ENCODE measurements at regions not wholly inside any gene's neighbourhood (a gene's known extent, or its start where the extent isn't known, plus 50 kb on each side); places are given as distances from the start of the nearest gene placed in this dataset.
"Not testable (repeated sequence)": the region's sequence is repeated elsewhere in the genome, so short reads cannot be mapped to it uniquely, and the experiment has no call there.

DNA sequence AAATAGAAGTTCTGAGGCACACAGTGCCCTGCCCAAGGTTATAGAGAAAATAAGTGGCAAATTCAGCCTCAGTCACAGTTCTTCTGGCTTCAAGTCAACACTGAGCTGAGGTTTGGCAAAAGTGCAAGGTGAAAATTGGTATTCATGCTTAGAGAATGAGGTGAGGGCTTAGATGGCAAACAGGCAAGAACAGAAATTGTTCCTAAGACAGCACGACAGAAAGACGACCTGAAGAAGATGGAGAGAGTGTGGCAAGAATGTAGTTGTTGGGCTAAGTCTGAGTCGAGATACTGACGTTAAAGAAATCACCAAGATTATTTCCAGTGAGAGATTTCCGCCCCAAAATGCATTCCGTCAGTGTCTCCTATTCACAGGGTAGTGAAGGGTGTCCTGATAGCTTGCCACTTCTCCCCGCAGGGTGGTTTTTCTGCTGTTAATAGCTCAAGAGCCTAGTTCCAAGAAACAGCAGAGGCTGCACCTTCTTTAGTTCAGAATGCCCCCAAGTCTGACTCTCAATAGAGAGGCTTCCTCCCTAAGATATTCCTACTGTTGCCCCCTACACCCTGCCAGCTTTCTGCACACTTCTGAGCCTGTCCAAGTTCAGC is 260.8 kb upstream of the AMIGO2 start:
- DNase-seq = no peak

GRCh38 chr12:47337581-47337980 is 257.8 kb upstream of the AMIGO2 start:
- no peak for DNase-seq

GRCh38 chr12:47333271-47333858 is 253.6 kb upstream of the AMIGO2 start:
- not testable (repeated sequence) for DNase-seq

- DNase-seq = no peak
Observed at GRCh38 chr12:47328831-47329545, 249.2 kb upstream of the AMIGO2 start.

DNA sequence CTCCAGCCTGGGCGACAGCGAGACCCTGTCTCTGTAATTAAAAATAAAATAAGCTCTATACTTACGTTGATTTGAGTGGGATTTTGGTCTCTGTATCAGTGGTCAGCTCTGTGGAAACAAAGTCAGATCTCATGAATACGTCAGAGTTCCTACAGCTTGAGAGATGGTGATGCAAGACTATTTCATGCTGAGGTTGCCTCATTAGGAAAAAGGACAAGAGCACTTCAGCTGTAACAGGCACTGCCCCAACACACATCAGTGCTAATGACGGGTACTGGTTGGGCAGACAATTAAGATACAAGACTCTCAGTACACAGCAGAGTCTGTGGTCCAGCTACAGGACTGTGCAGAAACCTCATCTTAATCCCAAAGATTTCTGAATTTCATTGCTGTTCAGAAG is 246.4 kb upstream of the AMIGO2 start:
- DNase-seq = no peak

DNA sequence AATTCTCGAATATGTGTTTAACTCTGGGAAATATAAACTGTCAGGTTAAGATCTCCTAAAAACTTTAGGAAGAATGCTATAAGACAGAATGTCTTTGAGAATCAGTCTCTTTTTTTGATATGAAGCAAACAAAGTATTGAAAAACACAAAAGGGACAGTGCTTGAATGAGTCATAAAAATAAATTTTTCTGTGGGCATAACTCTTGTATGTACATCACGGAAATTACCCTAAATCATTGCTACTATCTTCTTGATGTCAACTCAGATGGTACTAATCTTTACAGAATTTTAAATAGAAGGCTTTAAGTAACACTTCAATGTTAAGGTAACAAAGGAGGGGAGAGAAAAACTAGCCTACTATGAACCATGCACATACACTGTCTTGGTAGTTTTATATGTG is 244.0 kb upstream of the AMIGO2 start:
- DNase-seq = no peak

- no peak for DNase-seq
Observed at GRCh38 chr12:47321436-47321835, 241.7 kb upstream of the AMIGO2 start.

- DNase-seq = no peak
Observed at GRCh38 chr12:47319746-47320145, 240.0 kb upstream of the AMIGO2 start.

GRCh38 chr12:47318963-47319362 is 239.2 kb upstream of the AMIGO2 start:
- DNase-seq = no peak

- DNase-seq = peak; percentile 42
Observed at GRCh38 chr12:47317175-47317915, 237.6 kb upstream of the AMIGO2 start.

DNA sequence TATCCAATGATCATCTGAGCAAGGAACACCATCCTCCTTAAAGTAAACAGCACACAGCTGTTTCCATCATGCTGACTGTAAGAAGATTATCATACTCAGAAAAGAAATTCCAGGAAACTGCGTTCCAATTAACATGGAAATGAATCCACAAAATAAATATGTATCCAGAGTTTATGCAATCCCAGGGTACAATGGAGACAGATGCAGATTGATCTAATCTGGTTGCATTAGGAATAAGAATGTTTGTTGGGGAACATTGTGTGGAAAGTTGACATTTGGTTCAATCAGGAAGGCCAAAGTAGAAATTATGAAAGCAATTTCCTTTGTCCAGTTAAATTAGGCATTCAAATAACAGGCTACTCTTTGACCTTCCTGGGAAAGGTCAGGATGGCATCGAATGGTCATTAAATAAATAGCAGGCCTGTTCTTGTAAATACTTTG is 236.9 kb upstream of the AMIGO2 start:
- no peak for DNase-seq

DNA sequence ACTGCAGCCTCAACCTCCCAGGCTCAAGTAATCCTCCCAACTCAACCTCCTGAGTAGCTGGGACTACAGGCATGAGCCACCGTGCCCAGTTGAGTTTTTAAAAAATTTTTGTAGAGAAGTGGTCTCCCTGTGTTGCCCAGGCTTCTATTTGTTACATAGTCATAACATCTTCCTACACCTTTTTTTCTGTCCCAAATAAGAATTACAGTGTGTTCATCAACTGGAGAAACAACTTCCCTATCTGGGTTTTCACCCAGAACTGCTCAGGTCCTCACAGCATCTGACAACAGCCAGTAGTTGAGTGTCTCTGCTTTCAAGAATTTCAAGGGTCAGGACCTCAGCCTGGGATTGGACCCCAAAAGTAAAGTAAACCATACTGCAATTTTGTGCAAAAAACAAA is 235.2 kb upstream of the AMIGO2 start:
- no peak for DNase-seq

DNA sequence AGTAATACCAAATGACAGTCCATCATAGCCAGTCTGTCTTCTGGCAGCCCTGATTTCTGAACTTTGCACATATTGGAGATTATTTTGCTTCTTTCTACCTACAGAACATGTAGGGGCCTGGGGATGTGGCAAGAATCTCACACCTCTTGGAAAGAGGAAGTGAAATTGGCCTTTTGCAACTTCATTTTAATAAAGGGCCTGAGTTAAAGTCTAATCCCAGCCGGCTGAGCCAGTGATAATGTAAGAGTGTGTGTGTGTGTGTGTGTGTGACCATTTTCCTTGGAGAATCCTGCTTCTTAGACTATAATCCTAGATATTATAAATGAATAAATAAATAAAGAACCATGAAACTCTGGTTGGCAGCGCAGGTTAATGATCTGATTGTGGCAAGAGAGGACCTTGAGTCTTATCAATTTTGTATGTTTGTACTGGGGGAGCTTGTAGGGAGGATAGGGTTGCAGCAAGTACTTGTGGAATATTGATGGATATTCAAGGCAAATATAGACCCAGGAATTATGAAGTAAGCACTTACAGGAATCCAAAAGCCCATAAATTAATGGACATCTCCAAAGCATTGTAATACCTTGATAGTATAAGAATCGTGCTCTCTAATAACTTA is 233.2 kb upstream of the AMIGO2 start:
- no peak for DNase-seq

DNA sequence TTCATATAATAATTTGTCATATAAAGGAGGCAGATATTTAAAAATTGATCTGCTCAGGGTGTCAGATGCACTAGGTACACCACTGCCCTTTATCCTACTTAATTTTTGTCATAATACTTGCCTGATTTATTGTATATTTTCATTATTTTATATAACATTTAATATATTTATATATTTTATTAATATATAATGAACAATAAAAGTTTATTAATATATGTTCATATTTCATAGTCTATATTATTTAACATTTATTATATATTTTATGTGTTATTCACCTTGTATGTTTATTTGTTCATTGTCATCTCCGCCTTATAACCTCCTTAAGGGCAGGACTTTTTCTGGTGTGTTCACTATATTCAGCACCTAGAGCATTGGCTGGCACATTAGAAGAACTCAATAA is 232.4 kb upstream of the AMIGO2 start:
- no peak for DNase-seq

DNA sequence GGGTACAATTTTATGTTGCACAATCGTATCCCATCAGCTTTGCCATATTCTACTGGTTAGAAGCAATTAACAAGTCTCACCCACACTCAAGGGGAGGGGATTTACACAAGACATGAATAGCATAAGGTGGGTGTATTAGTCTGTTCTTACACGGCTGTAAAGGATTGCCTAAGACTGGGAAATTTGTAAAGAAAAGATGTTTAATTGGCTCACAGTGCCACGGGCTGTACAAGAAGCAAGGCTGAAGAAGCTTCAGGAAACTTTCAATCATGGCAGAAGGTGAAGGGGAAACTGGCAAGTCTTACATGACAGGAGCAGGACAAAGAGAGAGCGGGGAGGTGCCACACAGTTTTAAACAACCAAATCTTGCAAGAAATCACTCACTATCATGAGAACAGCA is 231.8 kb upstream of the AMIGO2 start:
- DNase-seq = no peak

DNA sequence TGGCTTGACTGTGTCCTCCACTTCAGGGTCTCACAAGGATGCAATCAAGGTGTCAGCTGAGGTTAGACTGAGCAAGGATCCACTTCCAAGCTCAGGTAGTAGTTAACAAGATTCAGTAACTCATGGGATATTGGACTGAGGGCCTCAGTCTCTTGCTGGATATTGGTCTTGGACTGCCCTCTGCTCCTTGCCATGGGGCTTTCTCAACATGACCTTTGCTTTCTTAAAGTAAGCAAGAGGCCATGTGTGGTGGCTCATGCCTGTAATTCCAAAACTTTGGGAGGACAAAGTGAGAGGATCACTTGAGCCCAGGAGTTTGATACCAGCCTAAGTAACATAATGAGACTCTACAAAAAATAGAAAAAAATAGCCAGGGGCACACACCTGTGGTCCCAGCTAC is 231.3 kb upstream of the AMIGO2 start:
- no peak for DNase-seq

DNA sequence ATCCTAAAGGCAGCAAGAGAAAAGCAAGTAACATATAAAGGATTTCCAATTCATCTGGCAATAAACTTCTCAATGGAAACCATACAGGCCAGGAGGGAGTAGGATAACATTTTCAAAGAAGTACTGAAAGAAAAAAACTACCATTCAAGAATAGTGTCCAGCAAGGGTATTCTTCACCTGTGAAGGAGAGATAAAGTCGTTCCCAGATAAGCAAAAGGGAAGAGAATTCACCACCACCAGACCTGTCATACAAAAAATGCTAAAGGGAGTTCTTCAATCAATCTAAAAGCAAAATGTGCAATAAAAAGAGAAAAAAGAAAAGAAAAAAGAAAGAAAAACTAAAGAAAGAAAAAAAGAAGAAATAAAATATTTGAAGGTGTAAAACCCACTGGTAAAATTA is 228.9 kb upstream of the AMIGO2 start:
- no peak for DNase-seq

DNA sequence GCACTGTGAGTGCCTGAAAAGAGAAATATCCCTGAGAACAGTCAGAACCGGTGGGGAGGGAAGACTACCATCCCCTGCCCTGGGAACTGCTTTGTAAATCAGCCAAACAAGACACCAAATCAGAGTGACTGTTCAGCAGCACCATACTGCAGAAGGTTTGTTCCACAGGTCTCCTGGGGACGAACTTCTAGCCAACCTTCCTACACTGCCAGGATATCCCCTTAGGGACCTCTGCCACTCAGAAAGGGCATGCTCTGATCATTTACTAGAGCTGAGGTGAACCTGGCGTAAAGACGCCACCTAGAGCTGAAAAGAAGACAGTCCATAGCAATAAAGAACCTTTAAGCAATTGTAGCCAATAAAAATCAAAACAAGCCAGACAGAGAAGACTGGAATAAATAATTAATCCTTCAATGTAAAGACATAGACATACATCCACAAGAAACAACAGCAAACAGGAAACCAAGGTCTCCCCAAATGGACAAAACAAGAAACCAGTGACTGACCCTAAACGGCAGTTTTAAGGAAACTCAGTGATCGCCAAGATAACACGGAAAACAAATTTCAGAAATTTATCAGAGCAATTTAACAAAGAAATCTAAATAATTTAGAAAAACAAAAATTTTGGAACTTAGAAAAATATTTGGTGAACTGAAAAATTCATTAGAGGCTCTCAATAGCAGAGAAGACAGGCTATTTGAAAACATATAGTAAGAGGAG is 228.1 kb upstream of the AMIGO2 start:
- DNase-seq = peak; percentile 79

DNA sequence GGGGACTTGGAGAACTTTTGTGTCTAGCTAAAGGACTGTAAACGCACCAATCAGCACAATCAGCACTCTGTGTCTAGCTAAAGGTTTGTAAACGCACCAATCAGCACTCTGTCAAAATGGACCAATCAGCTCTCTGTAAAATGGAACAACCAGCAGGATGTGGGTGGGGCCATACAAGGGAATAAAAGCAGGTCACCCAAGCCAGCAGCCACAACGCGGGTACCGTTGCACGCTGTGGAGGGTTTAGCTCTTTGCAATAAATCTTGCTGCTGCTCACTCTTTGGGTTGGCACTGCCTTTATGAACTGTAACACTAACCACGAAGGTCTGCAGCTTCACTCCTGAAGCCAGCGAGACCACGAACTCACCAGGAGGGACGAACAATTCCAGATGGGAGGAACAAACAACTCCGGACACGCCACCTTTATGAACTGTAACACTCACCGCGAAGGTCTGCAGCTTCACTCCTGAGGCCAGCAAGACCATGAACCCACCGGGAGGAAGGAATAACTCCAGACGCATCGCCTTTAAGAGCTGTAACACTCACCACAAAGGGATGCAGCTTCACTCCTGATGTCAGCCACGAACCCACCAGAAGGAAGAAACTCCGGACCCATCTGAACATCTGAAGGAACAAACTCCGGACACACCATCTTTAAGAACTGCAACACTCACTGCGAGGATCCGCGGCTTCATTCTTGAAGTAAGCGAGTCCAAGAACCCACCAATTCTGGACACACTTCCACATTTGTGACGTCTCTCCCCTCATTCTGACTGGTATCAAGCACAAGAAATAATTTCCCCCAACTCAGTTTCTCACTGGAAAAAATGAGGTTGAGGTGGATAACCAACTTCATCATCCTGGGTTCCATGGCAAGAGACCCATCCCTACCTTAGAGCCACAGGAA is 227.3 kb upstream of the AMIGO2 start:
- DNase-seq = peak; percentile 70

- DNase-seq = no peak
Observed at GRCh38 chr12:47306130-47306529, 226.4 kb upstream of the AMIGO2 start.

DNA sequence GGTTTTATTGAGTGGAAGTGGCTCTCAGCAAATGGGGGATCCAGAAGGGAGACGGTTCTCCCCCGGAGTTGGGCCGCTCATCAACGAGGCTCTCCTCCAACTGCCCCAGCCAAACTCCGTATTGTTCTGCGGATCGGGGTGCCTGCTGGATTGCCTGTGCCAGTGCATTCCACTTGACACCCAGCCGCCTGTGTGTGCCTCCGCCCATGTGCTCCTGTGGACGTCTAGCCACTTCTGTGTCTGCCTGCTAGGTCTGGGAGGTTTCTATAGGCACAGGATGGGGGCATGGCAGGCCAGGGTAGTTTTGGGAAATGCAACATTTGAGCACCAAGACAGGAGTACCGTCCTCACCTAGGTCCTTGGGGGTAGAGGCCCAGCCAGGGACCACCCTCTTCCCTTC is 225.7 kb upstream of the AMIGO2 start:
- no peak for DNase-seq
